GM23338 (cell line): ENCODE measurements at regions not wholly inside any gene's neighbourhood (a gene's known extent, or its start where the extent isn't known, plus 50 kb on each side); places are given as distances from the start of the nearest gene placed in this dataset.

ENCODE experiments used
- CTCF ChIP-seq, 2 experiments: fragments of 200-600 bp in 1 of 2; sonication (generic) in 1 of 2; conservative IDR thresholded peaks; 2 replicates each; pipeline versions ENCODE4 v1.5.1 to v1.6.1; 2016 to 2017; ENCODE audit warnings: antibody characterized with exemption in 2 of 2, low read depth in 2 of 2, mild to moderate bottlenecking in 2 of 2, moderate library complexity in 1 of 2
- EZH2 ChIP-seq: fragments of 200-600 bp; sonication (generic); IDR thresholded peaks from one replicate; pipeline ENCODE4 v1.8.0; 2017; ENCODE audit warnings: antibody characterized with exemption, mild to moderate bottlenecking, low read depth; ENCODE audit not compliant: unreplicated experiment
- JUNB ChIP-seq: IDR thresholded peaks from one replicate; pipeline ENCODE4 v1.6.1; 2016; ENCODE audit warnings: antibody characterized with exemption; ENCODE audit not compliant: unreplicated experiment
- NANOG ChIP-seq: IDR thresholded peaks from 2 replicates; pipeline ENCODE4 v1.6.1; 2016; ENCODE audit warnings: antibody characterized with exemption, borderline replicate concordance
- POLR2AphosphoS5 ChIP-seq: IDR thresholded peaks from 2 replicates; pipeline ENCODE4 v1.6.1; 2016; ENCODE audit warnings: antibody characterized with exemption, low read depth
- ZNF462 ChIP-seq: fragments of 250-450 bp; sonication (Bioruptor Pico); IDR thresholded peaks from 2 replicates; pipeline ENCODE4 v1.5.0; 2020; ENCODE audit warnings: mild to moderate bottlenecking, moderate library complexity
- TF ChIP-seq, protein P1 (sequence below): IDR thresholded peaks from one replicate; pipeline ENCODE4 v1.6.1; 2018; ENCODE audit warnings: antibody characterized with exemption; ENCODE audit not compliant: unreplicated experiment

GRCh38 chr12:124381456-124382296 is 86.8 kb downstream of the RFLNA start:
- TF ChIP-seq CTCF (conservative IDR thresholded peaks at IDR 0.05; ENCODE audit: low read depth in 2 of 2), result no peak
- TF ChIP-seq JUNB, result no peak
- no peak for TF ChIP-seq POLR2AphosphoS5
- no peak for TF ChIP-seq ZNF462 (CRISPR knock-in tag)
- TF ChIP-seq EZH2, result no peak
- TF ChIP-seq NANOG, result no peak
- TF ChIP-seq, protein P1, sequence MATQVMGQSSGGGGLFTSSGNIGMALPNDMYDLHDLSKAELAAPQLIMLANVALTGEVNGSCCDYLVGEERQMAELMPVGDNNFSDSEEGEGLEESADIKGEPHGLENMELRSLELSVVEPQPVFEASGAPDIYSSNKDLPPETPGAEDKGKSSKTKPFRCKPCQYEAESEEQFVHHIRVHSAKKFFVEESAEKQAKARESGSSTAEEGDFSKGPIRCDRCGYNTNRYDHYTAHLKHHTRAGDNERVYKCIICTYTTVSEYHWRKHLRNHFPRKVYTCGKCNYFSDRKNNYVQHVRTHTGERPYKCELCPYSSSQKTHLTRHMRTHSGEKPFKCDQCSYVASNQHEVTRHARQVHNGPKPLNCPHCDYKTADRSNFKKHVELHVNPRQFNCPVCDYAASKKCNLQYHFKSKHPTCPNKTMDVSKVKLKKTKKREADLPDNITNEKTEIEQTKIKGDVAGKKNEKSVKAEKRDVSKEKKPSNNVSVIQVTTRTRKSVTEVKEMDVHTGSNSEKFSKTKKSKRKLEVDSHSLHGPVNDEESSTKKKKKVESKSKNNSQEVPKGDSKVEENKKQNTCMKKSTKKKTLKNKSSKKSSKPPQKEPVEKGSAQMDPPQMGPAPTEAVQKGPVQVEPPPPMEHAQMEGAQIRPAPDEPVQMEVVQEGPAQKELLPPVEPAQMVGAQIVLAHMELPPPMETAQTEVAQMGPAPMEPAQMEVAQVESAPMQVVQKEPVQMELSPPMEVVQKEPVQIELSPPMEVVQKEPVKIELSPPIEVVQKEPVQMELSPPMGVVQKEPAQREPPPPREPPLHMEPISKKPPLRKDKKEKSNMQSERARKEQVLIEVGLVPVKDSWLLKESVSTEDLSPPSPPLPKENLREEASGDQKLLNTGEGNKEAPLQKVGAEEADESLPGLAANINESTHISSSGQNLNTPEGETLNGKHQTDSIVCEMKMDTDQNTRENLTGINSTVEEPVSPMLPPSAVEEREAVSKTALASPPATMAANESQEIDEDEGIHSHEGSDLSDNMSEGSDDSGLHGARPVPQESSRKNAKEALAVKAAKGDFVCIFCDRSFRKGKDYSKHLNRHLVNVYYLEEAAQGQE, result no peak
